Suppressor macrophage (primary cell): ENCODE measurements at regions not wholly inside any gene's neighbourhood (a gene's known extent, or its start where the extent isn't known, plus 50 kb on each side); places are given as distances from the start of the nearest gene placed in this dataset.
"Not testable (repeated sequence)": the region's sequence is repeated elsewhere in the genome, so short reads cannot be mapped to it uniquely, and the experiment has no call there.

Source experiments
- DNase-seq, 4 experiments: peaks; one replicate each; pipeline ENCODE4 v3.0.0-alpha.2; 2020 to 2022

- DNase-seq = no peak
Observed at GRCh38 chr14:44453433-44454171, 53.5 kb downstream of the FSCB start.

- DNase-seq = not testable (repeated sequence)
Observed at GRCh38 chr14:44450232-44450631, 56.9 kb downstream of the FSCB start.

GRCh38 chr14:44449680-44450079 lies 57.4 kb downstream of the FSCB start:
- no peak for DNase-seq

- no peak for DNase-seq
Observed at GRCh38 chr14:44448951-44449358, 58.1 kb downstream of the FSCB start.

- no peak for DNase-seq
Observed at GRCh38 chr14:44446965-44447364, 60.1 kb downstream of the FSCB start.

- no peak for DNase-seq
Observed at GRCh38 chr14:44444454-44444853, 62.6 kb downstream of the FSCB start.

- no peak for DNase-seq
Observed at GRCh38 chr14:44438936-44439335, 68.1 kb downstream of the FSCB start.

GRCh38 chr14:44438221-44438620 lies 68.9 kb downstream of the FSCB start:
- no peak for DNase-seq

- no peak for DNase-seq
Observed at GRCh38 chr14:44436458-44436857, 70.6 kb downstream of the FSCB start.

- no peak for DNase-seq
Observed at GRCh38 chr14:44428231-44428945, 78.7 kb downstream of the FSCB start.

- no peak for DNase-seq
Observed at GRCh38 chr14:44422699-44423098, 84.4 kb downstream of the FSCB start.

GRCh38 chr14:44420226-44420625 lies 86.9 kb downstream of the FSCB start:
- DNase-seq = no peak

GRCh38 chr14:44418856-44419255 lies 88.2 kb downstream of the FSCB start:
- DNase-seq = no peak

GRCh38 chr14:44417809-44418208 lies 89.3 kb downstream of the FSCB start:
- DNase-seq = no peak

- DNase-seq = no peak
Observed at GRCh38 chr14:44414646-44415045, 92.4 kb downstream of the FSCB start.

GRCh38 chr14:44412858-44413569 lies 94.1 kb downstream of the FSCB start:
- no peak for DNase-seq

- DNase-seq = no peak
Observed at GRCh38 chr14:44405011-44405486, 102.0 kb downstream of the FSCB start.

- DNase-seq = no peak
Observed at GRCh38 chr14:44404599-44404998, 102.5 kb downstream of the FSCB start.

GRCh38 chr14:44404036-44404435 lies 103.0 kb downstream of the FSCB start:
- no peak for DNase-seq

GRCh38 chr14:44403193-44403592 lies 103.9 kb downstream of the FSCB start:
- no peak for DNase-seq

GRCh38 chr14:44396226-44396625 lies 110.9 kb downstream of the FSCB start:
- DNase-seq = no peak

- DNase-seq = no peak
Observed at GRCh38 chr14:44392984-44393383, 114.1 kb downstream of the FSCB start.

- no peak for DNase-seq
Observed at GRCh38 chr14:44388306-44388705, 118.8 kb downstream of the FSCB start.

- no peak for DNase-seq
Observed at GRCh38 chr14:44385906-44386305, 121.2 kb downstream of the FSCB start.
